GM08714 (cell line): ENCODE measurements at regions not wholly inside any gene's neighbourhood (a gene's known extent, or its start where the extent isn't known, plus 50 kb on each side); places are given as distances from the start of the nearest gene placed in this dataset.
"Not testable (repeated sequence)": the region's sequence is repeated elsewhere in the genome, so short reads cannot be mapped to it uniquely, and the experiment has no call there.

Experiments used
- H3K4me3 ChIP-seq: fragments of 200-500 bp; sonication (Bioruptor generic); 2 replicates; pipeline ENCODE4 v1.5.1; 2014; ENCODE audit warnings: mild to moderate bottlenecking, low read length, inconsistent platforms
- ZNF274 ChIP-seq: IDR thresholded peaks from 2 replicates; pipeline ENCODE4 v1.6.1; 2012; ENCODE audit warnings: mild to moderate bottlenecking, low read depth, low read length

DNA sequence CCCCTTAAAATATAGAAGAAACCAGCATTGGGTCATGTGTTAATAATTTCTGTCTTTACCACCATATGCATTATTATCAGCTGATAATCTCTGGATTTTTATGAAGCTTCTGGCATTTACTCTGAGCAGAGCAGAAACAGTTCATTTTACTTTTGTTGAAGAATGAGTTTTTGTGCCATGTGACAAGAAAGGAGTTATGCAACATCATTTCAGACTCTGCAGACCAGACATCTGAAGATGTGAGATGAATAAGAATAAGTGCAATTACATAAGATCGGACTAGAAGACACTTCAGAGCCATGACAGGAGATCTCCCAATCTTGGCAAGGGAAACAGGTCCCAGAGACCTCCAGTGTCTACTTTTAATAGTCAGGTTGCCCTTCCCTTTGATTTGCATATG, 869.4 kb upstream of the VRK2 start:
- H3K4me3 ChIP-seq = no peak overlapping the region
- TF ChIP-seq ZNF274 = no peak

DNA sequence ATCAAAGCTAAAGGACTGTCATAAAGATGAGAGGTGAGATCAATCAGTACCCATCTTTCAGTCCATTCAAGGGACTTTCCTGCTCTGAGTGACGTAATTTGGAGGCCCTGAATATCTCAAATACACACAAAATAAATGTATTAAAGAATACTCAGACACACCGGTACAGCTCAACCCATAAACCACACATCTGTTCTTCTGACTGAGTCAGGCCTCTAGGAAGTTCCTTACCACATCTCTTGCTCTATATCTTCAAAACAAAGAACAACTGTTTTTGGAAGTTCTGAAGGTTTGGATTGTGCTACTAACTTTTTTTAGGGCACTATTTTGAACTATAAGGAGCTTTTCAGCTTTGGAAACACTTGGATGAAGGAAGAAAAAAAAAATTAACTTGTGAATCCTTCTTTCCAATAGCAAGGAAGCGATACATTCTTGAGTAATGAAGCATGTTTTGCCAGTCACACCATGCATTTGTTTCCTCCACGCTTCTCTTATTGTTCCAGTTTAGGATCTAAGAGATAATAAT, 866.5 kb upstream of the VRK2 start:
- TF ChIP-seq ZNF274 = no peak
- H3K4me3 ChIP-seq = no peak overlapping the region

DNA sequence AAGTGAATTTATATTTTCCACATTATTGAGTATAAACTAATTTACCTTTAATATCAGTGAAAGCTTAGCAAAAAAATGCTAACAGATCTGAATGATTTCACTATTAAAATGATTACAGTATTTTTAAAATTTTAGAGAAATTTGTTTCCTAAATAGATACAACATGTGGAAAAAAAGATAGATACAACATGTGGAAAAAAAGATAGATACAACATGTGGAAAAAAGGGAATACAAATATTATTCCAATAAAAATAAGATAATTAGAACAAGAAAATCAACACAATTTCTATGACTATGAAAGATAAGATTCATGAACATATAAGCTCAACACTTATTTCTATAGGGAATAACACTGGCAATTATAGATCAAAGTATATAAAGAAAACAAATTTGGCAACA, 865.9 kb upstream of the VRK2 start:
- no peak overlapping the region for H3K4me3 ChIP-seq
- no peak for TF ChIP-seq ZNF274

DNA sequence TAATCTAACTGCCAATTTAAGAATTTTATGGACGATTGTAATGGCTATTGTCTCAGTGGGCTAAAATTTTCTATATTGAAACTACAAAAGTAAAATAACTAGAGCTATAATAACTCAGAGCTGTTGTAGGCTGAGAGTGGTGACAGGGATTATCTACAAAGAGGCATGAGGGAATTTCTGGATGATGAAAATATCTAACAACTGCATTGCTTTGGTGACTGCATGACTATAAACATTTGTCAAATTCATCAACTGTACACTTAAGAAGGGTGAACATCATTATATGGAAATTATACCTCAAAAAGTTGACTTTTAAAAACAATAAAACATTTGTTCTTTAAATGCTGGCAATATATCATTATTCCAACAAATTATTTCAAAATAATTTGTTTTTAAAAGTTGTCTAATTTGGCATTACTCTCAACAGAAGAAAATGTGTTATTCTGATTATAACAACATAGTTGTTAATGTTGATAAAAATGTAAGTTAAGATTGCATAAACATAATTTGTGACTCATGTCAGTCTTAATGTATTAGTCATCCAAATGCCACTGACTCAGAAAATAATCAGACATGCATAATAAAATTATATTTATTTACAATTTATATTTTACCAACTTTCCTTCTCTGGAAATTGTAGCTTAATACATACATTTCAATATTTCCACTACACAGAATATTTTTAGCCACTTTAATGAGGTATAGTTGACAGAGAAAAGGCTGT, 865.1 kb upstream of the VRK2 start:
- TF ChIP-seq ZNF274 = no peak
- no peak overlapping the region for H3K4me3 ChIP-seq

DNA sequence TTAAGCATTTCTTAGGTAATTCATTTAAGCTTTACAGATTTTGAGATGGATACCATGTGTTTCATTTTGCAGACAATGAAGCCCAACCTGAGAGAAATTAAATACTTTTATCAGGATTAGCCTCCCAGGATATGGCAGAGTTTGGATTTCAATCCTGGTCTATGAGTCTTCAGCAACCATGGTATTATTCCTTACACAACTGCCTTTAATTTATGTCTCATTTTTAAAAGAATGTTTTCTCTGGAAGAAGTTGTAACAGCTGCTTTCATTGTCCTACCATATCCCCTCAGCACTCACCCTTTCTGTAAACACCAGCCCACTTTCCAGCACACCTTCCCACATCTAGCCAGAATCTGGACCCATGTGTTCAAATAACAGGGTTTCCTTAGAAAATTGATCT, 863.7 kb upstream of the VRK2 start:
- TF ChIP-seq ZNF274 = no peak
- no peak overlapping the region for H3K4me3 ChIP-seq

DNA sequence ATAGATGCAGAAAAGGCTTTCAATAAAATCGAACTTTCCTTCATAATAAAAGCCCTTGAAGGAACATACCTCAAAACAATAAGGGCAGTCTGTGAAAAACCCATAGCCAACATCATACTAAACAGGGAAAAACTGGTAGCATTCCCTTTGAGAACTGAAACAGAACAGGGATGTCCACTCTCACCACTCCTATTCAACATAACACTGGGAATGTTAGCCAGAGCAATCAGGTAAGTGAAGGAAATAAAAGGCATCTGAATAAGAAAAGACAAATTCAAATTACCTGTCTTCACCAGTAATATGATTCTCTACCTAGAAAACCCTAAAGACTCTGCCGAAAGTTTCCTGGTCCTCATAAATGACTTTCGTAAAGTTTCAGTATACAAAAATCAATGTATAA, 861.0 kb upstream of the VRK2 start:
- TF ChIP-seq ZNF274 = no peak
- H3K4me3 ChIP-seq = no peak overlapping the region

DNA sequence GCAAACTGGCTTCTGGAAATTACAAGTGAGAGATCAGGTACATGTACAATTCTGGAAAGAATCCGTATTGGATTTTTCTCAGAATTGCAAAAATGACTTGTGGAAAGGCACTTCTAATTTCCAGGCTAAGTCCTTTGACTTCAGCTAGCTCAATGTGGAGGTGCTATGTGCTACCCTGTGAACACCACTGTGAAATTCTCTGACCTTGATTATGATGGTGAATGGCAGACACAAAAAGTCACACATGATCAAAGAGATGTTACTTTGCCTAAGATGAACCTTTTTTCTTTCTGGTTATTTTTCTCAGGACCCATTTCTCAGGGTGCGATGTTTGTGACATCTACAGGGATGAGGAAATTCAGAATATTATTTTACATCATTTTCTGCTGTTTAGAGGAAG, 856.6 kb upstream of the VRK2 start:
- no peak overlapping the region for H3K4me3 ChIP-seq
- TF ChIP-seq ZNF274 = no peak

DNA sequence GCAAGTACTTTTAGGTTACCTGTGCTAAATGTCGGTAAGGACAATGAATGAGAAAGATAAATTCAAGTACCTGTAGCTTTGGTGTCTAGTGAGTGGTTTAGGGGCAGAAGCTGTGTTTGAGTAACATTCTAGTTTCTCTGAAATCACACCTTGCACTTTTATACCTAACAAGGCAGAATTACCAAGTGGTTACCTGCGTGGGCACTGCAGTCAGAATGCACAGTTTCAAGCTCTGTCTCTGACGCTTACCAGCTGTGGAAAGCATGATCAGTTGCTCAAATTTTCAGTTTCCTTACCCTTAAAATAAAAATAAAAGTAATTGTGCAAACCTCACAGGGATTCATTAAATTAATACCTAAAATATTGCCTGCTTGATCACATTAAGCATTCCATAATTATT, 846.9 kb upstream of the VRK2 start:
- TF ChIP-seq ZNF274 = no peak
- H3K4me3 ChIP-seq = no peak overlapping the region

DNA sequence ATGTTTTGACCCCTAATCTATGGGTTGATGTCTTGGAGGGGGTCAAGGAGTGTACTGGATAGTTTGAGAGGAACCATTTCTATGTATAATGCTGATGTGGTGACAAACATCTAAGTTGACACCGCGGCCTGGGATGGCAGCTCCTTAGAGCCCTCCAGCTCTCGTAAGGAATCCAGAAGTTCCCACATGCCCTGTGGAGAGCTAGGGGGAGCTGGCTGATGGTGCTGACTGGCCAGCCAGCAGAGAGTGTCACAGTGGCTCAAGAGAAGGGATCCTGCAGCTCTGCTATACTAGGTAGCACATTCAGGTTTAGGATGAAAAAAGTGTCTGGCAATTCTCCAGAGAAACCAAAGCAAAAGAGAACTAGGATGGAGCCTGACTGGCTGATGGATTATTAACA, 842.2 kb upstream of the VRK2 start:
- H3K4me3 ChIP-seq = no peak overlapping the region
- no peak for TF ChIP-seq ZNF274

DNA sequence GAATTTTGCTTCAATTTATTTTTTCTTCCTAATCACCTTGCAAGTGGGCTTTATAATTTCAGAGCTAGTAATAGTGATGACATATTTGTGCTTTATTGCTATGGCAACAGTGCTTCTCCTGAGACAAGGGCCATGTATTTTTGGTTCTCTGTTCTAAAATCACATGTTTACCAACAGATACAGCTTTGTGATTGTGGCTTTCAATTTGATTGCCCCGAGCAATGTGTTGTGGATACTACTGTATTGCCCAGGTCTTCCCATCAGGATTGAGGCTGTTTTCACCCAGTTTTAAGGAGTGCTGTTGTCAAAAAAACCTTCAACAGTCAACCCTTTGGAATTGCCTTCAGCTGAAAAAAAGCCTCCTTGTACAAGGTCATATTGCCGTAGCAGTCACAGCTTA, 841.4 kb upstream of the VRK2 start:
- no peak for TF ChIP-seq ZNF274
- H3K4me3 ChIP-seq = no peak overlapping the region

DNA sequence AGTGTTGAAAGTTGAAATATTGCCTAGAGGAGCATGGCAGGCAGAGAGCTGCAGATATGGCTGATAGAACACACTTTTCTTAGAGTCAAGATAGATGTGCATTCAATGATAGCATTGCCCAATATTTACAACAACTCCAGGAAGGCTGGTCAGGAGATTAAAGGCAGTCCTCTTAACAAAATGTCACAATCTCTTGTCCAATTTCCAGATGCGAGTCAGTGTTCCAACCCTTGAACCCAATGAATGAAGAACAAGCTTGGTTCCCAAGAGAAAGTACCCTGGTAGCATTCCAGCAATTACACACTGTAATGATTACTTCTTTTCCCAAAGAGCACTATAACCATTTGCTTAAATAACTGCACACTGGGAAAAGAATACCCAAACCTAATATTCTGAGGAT, 839.4 kb upstream of the VRK2 start:
- no peak for TF ChIP-seq ZNF274

DNA sequence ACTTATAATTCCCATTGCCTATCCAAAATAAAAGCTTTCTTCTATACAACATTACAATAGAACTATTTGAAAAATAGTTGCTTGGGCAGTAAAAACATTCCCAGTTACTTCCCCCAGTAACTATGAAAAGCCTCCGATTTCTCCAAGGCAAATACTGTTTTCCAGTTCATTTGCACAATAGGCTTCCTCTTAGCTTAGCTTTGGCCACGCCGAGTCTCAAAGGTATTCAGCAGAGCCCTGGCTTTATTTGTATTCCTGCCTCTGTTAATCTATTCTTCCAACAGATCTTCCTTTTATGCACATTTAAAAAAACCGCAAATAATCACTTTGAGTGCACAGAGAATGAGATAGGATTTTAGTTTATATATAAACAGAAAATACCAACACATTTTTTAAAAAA, 836.8 kb upstream of the VRK2 start:
- no peak for TF ChIP-seq ZNF274
- H3K4me3 ChIP-seq = no peak overlapping the region

More for the DNA sequence above, 839.4 kb upstream of the VRK2 start:
- H3K4me3 ChIP-seq = no peak overlapping the region

DNA sequence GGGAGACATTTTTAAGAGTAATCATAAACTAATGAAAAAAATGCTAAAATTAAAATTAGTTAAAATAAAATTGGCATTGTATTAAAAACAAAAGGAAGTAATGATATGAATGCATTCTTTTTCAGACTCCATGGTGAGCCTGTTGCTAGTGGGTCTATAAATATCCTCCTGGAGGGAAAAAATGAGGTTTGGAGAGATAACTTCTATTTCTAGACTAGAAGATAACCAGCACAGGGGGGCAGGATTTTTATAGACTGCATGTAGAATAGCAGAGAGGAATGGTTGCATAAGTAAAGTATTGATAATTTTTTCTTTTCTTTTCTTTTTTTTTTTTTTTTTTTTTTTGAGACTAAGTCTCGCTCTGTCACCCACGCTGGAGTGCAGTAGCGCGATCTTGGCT, 835.8 kb upstream of the VRK2 start:
- no peak overlapping the region for H3K4me3 ChIP-seq
- TF ChIP-seq ZNF274 = no peak

DNA sequence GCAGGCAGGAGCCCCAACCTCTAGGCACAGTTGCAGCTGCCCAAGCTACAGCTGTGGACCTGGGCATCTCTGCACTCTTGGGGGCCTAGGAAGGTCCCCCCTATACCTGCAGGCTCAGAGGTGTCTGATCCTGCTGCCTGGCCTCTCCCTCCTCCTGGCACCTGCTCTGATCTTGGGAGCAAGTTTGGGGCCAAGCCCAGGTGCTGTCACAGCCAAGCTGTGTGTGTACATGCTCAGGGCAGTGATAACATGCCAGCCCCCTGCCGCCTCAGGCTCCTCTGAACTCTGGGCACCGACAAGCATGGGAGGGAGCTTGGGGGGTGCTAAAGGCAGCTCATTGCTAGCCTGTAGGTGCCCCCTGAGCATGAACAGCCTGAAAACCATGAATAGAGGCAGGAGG, 829.6 kb upstream of the VRK2 start:
- TF ChIP-seq ZNF274 = no peak
- H3K4me3 ChIP-seq = no peak overlapping the region

DNA sequence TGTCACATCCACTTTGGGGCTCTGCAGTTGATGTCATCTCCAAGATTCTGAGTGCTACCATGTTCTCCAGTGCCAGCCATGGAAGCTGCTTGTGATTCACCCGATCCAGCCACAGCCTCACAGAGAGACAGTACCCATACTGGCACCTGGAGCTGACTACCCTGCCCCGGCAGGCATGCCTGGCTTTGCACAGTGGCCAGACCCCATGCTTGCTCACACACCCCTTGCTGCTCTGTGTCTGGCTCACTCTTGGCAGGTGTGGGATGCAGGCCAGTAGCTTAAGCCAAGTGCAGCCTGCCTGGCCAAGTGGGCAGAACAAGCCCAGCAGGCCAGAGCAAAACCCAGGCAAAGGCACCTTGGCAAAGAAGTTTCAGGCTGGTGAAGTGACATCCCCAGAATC, 828.4 kb upstream of the VRK2 start:
- no peak overlapping the region for H3K4me3 ChIP-seq
- no peak for TF ChIP-seq ZNF274

DNA sequence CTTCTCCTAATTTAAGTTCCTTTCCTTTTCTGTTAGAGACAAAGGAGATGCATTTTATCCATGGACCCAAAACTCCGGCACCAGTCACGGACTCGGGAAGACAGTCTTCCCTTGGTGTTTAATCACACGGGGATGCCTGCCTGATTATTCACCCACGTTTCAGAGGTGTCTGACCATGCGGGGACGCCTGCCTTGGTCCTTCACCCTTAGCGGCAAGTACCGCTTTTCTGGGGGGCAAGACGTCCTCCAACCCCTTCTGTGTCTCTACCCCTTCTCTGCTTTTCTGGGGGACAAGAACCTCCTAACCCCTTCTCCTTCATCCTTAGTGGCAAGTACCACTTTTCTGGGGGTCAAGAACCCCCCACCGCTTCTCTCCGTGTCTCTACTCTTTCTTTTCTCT, 816.9 kb upstream of the VRK2 start:
- not testable (repeated sequence) for H3K4me3 ChIP-seq

DNA sequence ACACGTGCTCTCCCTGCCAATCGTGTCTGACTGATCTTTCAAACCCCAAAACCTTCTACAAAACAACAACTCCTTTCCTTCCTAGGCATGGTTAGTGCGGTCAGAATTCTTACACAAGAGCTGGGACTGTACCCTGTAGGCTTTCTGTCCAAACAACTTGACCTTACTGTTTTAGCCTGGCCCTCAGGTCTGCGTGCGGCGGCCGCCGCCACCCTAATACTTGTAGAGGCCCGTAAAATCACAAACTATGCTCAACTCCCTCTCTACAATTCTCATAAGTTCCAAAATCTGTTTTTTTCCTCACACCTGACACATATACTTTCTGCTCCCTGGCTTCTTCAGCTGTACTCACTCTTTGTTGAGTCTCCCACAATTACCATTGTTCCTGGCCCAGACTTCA, 814.3 kb upstream of the VRK2 start:
- H3K4me3 ChIP-seq = not testable (repeated sequence)

DNA sequence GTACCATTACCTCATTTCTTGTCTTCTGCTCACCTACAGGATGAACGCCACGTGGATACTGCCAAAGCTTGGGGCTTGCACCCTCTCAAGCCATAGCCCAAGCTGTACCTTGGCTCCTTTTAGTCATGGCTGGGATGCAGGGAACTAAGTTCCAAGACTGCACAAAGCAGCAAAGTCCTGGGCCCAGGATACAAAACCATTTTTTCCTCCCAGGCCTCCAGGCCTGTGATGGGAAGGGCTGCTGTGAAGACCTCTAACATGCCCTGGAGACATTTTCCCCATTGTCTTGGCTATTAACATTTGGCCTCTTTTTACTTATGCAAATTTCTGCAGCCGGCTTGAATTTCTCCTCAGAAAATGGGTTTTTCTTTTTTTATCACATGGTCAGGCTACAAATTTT, 795.1 kb upstream of the VRK2 start:
- H3K4me3 ChIP-seq = not testable (repeated sequence)

DNA sequence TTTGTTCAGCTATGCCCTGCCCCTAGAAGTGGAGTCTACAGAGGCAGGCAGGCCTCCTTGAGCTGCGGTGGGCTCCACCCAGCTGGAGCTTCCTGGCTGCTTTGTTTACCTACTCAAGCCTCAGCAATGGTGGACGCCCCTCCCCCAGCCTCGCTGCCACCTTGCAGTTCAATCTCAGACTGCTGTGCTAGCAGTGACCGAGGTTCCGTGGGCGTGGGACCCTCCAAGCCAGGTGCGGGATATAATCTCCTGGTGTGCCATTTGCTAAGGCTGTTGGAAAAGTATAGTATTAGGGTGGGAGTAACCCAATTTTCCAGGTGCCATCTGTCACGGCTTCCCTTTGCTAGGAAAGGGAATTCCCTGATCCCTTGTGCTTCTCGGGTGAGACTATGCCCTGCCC, 770.2 kb upstream of the VRK2 start:
- not testable (repeated sequence) for H3K4me3 ChIP-seq
